HCT116 (cell line): ENCODE measurements at regions not wholly inside any gene's neighbourhood (a gene's known extent, or its start where the extent isn't known, plus 50 kb on each side); places are given as distances from the start of the nearest gene placed in this dataset.

Experiments
- ATAC-seq: fragments of 200-7000 bp; cut with Tn5 transposase; 2 replicates; pipeline ENCODE4 v1.9.1; 2020; ENCODE audit warnings: mild to moderate bottlenecking, moderate library complexity
- BruUV-seq: library from RNA; stranded (reverse); fragments of 400-500 nt; replicated peaks from 2 replicates; lab custom pipeline; 2021; lab: Mats Ljungman, UMichigan
- CTCF ChIA-PET: fragments of 300-600 bp; sonication (Branson Sonifier 250); formaldehyde crosslinking; loops from one replicate; lab custom pipeline; 2021; ENCODE audit warnings: antibody characterized with exemption; lab: Charles Lee
- POLR2A ChIA-PET: fragments of 300-600, 350-600 bp; sonication (Branson Sonifier 250); formaldehyde crosslinking; loops from one replicate; lab custom pipeline; 2021; ENCODE audit warnings: antibody characterized with exemption; lab: Charles Lee
- RAD21 ChIA-PET, 2 experiments: fragments of 300-600 bp; sonication (Branson Sonifier 250); formaldehyde crosslinking; loops; one replicate each; lab custom pipeline; 2023; ENCODE audit warnings: low total read pairs in 2 of 2; ENCODE audit not compliant: uncharacterized antibody in 2 of 2, unreplicated experiment in 2 of 2, low non-redundant PET in 1 of 2; lab: Charles Lee
- DNase-seq: peaks from one replicate; pipeline ENCODE4 v3.0.0-alpha.2; 2010; ENCODE audit warnings: low read depth, low spot score
- H2AFZ ChIP-seq: fragments of 200-600 bp; shearing (Covaris generic), sonication (generic); 2 replicates; pipeline ENCODE4 v1.6.1; 2017; ENCODE audit warnings: low read depth, mixed run types, mixed read lengths, antibody characterized with exemption, low read length; ENCODE audit not compliant: poor library complexity, severe bottlenecking
- H3K27ac ChIP-seq: 2 replicates; pipeline ENCODE4 v1.5.1; 2012; ENCODE audit warnings: low read depth, low read length
- H3K27me3 ChIP-seq: fragments of 200-600 bp; sonication (generic); 2 replicates; pipeline ENCODE4 v1.6.1; 2016; ENCODE audit warnings: mixed run types, low read length, mixed read lengths; ENCODE audit not compliant: insufficient read depth
- H3K36me3 ChIP-seq, 2 experiments: fragments of 200-500 bp in 1 of 2; fragments of 200-600 bp in 1 of 2; sonication (Bioruptor generic) in 1 of 2; sonication (generic) in 1 of 2; 2 replicates each; pipeline versions ENCODE4 v1.5.1 to v1.6.1; 2014 to 2016; ENCODE audit warnings: low read length in 2 of 2, inconsistent platforms in 1 of 2, mixed read lengths in 1 of 2, mixed run types in 1 of 2; ENCODE audit not compliant: insufficient read depth in 2 of 2, control insufficient read depth in 1 of 2
- H3K4me1 ChIP-seq, 2 experiments: fragments of 200-600 bp in 1 of 2; sonication (generic) in 1 of 2; 2 replicates each; pipeline versions ENCODE4 v1.5.1 to v1.6.1; 2012 to 2017; ENCODE audit warnings: low read length in 2 of 2, inconsistent platforms in 1 of 2, mild to moderate bottlenecking in 1 of 2, mixed read lengths in 1 of 2, mixed run types in 1 of 2, moderate library complexity in 1 of 2; ENCODE audit not compliant: insufficient read depth in 2 of 2, control insufficient read depth in 1 of 2
- H3K4me2 ChIP-seq: fragments of 200-600 bp; sonication (generic); 2 replicates; pipeline ENCODE4 v1.6.1; 2017; ENCODE audit warnings: mixed run types, low read length, mixed read lengths
- H3K4me3 ChIP-seq, 2 experiments: fragments of 200-600 bp in 1 of 2; sonication (generic) in 1 of 2; replicated peaks in 1 of 2; 2 replicates each; pipeline ENCODE4 v1.5.1; 2011 to 2016; ENCODE audit warnings: low read length in 2 of 2, control low read depth in 1 of 2, low read depth in 1 of 2, mild to moderate bottlenecking in 1 of 2, mixed read lengths in 1 of 2, mixed run types in 1 of 2
- H3K79me2 ChIP-seq: fragments of 200-600 bp; sonication (generic); 2 replicates; pipeline ENCODE4 v1.6.1; 2017; ENCODE audit warnings: mild to moderate bottlenecking, mixed run types, low read length, moderate library complexity, mixed read lengths; ENCODE audit not compliant: insufficient read depth
- H3K9ac ChIP-seq: fragments of 200-600 bp; sonication (generic); 2 replicates; pipeline ENCODE4 v1.6.1; 2016; ENCODE audit warnings: low read length, mixed read lengths
- H3K9me2 ChIP-seq: fragments of 200-600 bp; sonication (generic), shearing (Covaris generic); 2 replicates; pipeline ENCODE4 v1.6.1; 2017; ENCODE audit warnings: mixed run types, mild to moderate bottlenecking, moderate library complexity; ENCODE audit not compliant: insufficient read depth
- H3K9me3 ChIP-seq, 2 experiments: fragments of 200-500 bp in 1 of 2; fragments of 200-600 bp in 1 of 2; sonication (Bioruptor generic) in 1 of 2; sonication (generic) in 1 of 2; 2 replicates each; pipeline ENCODE4 v1.6.1; 2014 to 2017; ENCODE audit warnings: low read length in 2 of 2, mixed read lengths in 2 of 2, inconsistent platforms in 1 of 2, low read depth in 1 of 2, mild to moderate bottlenecking in 1 of 2, mixed run types in 1 of 2, moderate library complexity in 1 of 2; ENCODE audit not compliant: control insufficient read depth in 1 of 2, insufficient read depth in 1 of 2
- H4K20me1 ChIP-seq: fragments of 200-600 bp; sonication (generic), shearing (Covaris generic); 2 replicates; pipeline ENCODE4 v1.6.1; 2017; ENCODE audit warnings: mixed run types, mild to moderate bottlenecking, moderate library complexity; ENCODE audit not compliant: insufficient read depth
- ATF3 ChIP-seq: IDR thresholded peaks from 2 replicates; pipeline ENCODE4 v1.6.1; 2012
- CBX3 ChIP-seq: IDR thresholded peaks from 2 replicates; pipeline ENCODE4 v1.6.1; 2012; ENCODE audit warnings: low read depth
- CTCF ChIP-seq, 3 experiments: fragments of 200-600 bp in 1 of 3; sonication (generic) in 1 of 3; IDR thresholded peaks in 2 of 3; conservative IDR thresholded peaks in 1 of 3; 2 replicates each; pipeline ENCODE4 v1.5.1; 2012 to 2017; ENCODE audit warnings: low read depth in 2 of 3, low read length in 2 of 3, antibody characterized with exemption in 1 of 3, borderline replicate concordance in 1 of 3, control low read depth in 1 of 3, mild to moderate bottlenecking in 1 of 3, mixed read lengths in 1 of 3, mixed run types in 1 of 3, moderate library complexity in 1 of 3; ENCODE audit not compliant: insufficient read depth in 1 of 3
- EGR1 ChIP-seq: IDR thresholded peaks from 2 replicates; pipeline ENCODE4 v1.6.1; 2012; ENCODE audit warnings: low read depth
- JUND ChIP-seq: IDR thresholded peaks from 2 replicates; pipeline ENCODE4 v1.6.1; 2012
- MAX ChIP-seq: IDR thresholded peaks from 2 replicates; pipeline ENCODE4 v1.6.1; 2012
- RAD21 ChIP-seq: IDR thresholded peaks from 2 replicates; pipeline ENCODE4 v1.6.1; 2012; ENCODE audit warnings: low read depth, mild to moderate bottlenecking
- SIN3A ChIP-seq: IDR thresholded peaks from 2 replicates; pipeline ENCODE4 v1.6.1; 2012; ENCODE audit warnings: low read depth
- SRF ChIP-seq: IDR thresholded peaks from 2 replicates; pipeline ENCODE4 v1.6.1; 2012; ENCODE audit warnings: low read depth
- YY1 ChIP-seq: IDR thresholded peaks from 2 replicates; pipeline ENCODE4 v1.6.1; 2011; ENCODE audit warnings: low read length, low read depth, moderate library complexity, mild to moderate bottlenecking; ENCODE audit not compliant: insufficient replicate concordance; ENCODE audit errors: extremely low read depth
- ZNF274 ChIP-seq: fragments of 200-500 bp; sonication (Bioruptor generic); IDR thresholded peaks from 2 replicates; pipeline ENCODE4 v1.6.1; 2014; ENCODE audit warnings: mild to moderate bottlenecking, low read depth, low read length, inconsistent platforms
- intact Hi-C: fragments of 100-400 bp; cut with micrococcal nuclease; formaldehyde crosslinking; loops from 2 replicates; pipeline ENCODE4 v1.10.0; 2022

GRCh38 chr3:145006271-145006670, 1034.6 kb downstream of the DIPK2A start:
- Histone ChIP-seq H3K4me2 (no peak overlapping the region), H3K27ac (no peak overlapping the region), H3K4me3 (no peak overlapping the region), H3K79me2 (no peaks in the 10 kb centered on the region), H2AFZ (no peak overlapping the region), H3K4me1 (no peaks in the 10 kb centered on the region), H4K20me1 (no peaks in the 10 kb centered on the region), H3K36me3 (no peaks in the 10 kb centered on the region), H3K9me2 (no peaks in the 10 kb centered on the region), H3K27me3 (no peaks in the 10 kb centered on the region), H3K9me3 (no peaks in the 10 kb centered on the region), H3K9ac (no peak overlapping the region)
- DNase-seq, result no peak
- intact Hi-C loops, result no loop called here
- POLR2A ChIA-PET, result no interaction called here
- TF ChIP-seq ATF3, result no peak
- no peak for TF ChIP-seq RAD21
- no peak for TF ChIP-seq SIN3A
- TF ChIP-seq EGR1, result no peak
- no peak for TF ChIP-seq MAX
- TF ChIP-seq CBX3, result no peak
- TF ChIP-seq ZNF274, result no peak
- TF ChIP-seq JUND, result no peak
- TF ChIP-seq YY1, result no peak
- TF ChIP-seq CTCF (IDR thresholded peaks at IDR 0.05 in 2 of 3, conservative IDR thresholded peaks at IDR 0.05 in 1 of 3; ENCODE audit: borderline replicate concordance in 1 of 3, insufficient read depth in 1 of 3, low read depth in 2 of 3, low read length in 2 of 3), result no peak
- no peak for TF ChIP-seq SRF
- RAD21 ChIA-PET, result no interaction called here
- no TSS peak for BruUV-seq
- CTCF ChIA-PET, result no interaction called here
- no peak for ATAC-seq
